ENCODE measurements at regions not wholly inside any gene's neighbourhood (a gene's known extent, or its start where the extent isn't known, plus 50 kb on each side); places are given as distances from the start of the nearest gene placed in this dataset.

DNA sequence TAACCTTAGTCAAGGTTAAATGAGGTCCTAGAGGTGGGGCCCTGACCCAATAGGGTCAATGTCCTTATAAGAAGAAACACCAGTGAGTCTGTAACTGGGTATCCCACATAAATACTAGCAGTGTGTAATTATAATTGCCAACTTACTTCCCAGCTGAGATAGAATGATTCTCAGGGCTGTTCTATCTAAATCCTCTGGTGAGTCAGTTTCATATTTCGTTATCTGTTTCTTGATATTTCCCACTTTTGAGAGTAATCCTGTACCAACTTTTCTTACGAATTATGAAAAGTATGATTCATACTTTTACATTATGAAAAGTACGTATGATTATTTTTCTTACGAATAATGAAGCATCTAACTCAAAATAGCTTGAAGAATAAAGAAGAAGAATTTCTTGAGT lies 546.8 kb upstream of the NETO1 start:
- H3K4me3 ChIP-seq (ENCODE audit: low read depth in 1 of 2, low read length in 2 of 2) = no peak overlapping the region
- H3K36me3 ChIP-seq (ENCODE audit: control insufficient read depth in 1 of 2, insufficient read depth in 2 of 2, low read length in 2 of 2) = no peaks in the 10 kb centered on the region
- no peak overlapping the region for H3K27ac ChIP-seq (ENCODE audit: low read length)
- H3K4me1 ChIP-seq (ENCODE audit: control insufficient read depth in 1 of 2, insufficient read depth in 2 of 2, low read length in 2 of 2) = no peaks in the 10 kb centered on the region
- no peaks in the 10 kb centered on the region for H3K27me3 ChIP-seq (ENCODE audit: low read depth, low read length)
- peaks cover 0 to 8% of the 10 kb centered on the region in 2 donors for H3K9me3 ChIP-seq (ENCODE audit: control insufficient read depth in 1 of 2, low read length in 2 of 2)

DNA sequence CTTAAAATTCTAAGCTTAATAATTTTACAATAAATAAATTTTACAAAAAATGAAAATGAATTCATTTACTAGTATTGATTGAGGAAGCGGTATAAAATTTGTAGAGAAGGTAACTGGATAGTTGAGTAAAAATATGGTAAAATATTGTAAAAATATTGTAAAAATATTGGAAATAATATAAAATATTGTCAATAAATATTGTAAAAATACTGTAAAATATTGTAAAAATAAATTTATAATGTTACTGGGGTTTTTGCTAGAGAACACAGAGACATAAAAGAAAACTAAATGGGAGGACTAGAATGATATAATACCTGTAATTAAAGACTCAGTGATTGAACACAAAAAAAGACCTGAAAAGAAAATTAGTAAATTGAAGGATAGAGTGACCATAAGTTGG lies 546.3 kb upstream of the NETO1 start:
- Histone ChIP-seq H3K36me3 (ENCODE audit: control insufficient read depth in 1 of 2, insufficient read depth in 2 of 2, low read length in 2 of 2) (no peaks in the 10 kb centered on the region), H3K4me1 (ENCODE audit: control insufficient read depth in 1 of 2, insufficient read depth in 2 of 2, low read length in 2 of 2) (no peaks in the 10 kb centered on the region), H3K27me3 (ENCODE audit: low read depth, low read length) (no peaks in the 10 kb centered on the region), H3K27ac (ENCODE audit: low read length) (no peak overlapping the region), H3K4me3 (ENCODE audit: low read depth in 1 of 2, low read length in 2 of 2) (no peak overlapping the region), H3K9me3 (ENCODE audit: control insufficient read depth in 1 of 2, low read length in 2 of 2) (peaks cover 0 to 8% of the 10 kb centered on the region in 2 donors)

DNA sequence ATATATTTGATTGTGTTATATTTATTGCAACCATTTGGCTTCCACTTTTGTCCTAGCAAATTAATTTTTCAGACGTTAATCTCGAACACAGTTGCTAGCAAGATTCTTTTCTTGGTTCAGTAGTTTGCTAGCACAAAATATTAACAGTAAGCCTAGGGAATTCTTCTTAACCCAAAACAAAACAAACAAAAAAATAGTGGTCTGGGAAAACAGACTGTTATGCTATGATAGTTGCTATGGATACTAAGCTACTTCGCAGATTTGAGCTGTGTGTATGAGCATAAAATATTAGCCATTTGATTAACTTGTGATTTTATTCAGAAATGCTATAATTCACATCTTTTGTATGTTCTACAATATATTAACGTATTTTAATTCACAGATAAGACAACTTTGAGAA lies 541.5 kb upstream of the NETO1 start:
- H3K4me3 ChIP-seq (ENCODE audit: low read depth in 1 of 2, low read length in 2 of 2) = no peak overlapping the region
- no peaks in the 10 kb centered on the region for H3K27me3 ChIP-seq (ENCODE audit: low read depth, low read length)
- H3K36me3 ChIP-seq (ENCODE audit: control insufficient read depth in 1 of 2, insufficient read depth in 2 of 2, low read length in 2 of 2) = no peaks in the 10 kb centered on the region
- no peaks in the 10 kb centered on the region for H3K4me1 ChIP-seq (ENCODE audit: control insufficient read depth in 1 of 2, insufficient read depth in 2 of 2, low read length in 2 of 2)
- no peak overlapping the region for H3K27ac ChIP-seq (ENCODE audit: low read length)
- H3K9me3 ChIP-seq (ENCODE audit: control insufficient read depth in 1 of 2, low read length in 2 of 2) = no peaks in the 10 kb centered on the region

GRCh38 chr18:73408469-73408868 lies 540.7 kb upstream of the NETO1 start:
- no peak overlapping the region for H3K4me3 ChIP-seq (ENCODE audit: low read depth in 1 of 2, low read length in 2 of 2)
- H3K9me3 ChIP-seq (ENCODE audit: control insufficient read depth in 1 of 2, low read length in 2 of 2) = no peaks in the 10 kb centered on the region
- no peaks in the 10 kb centered on the region for H3K36me3 ChIP-seq (ENCODE audit: control insufficient read depth in 1 of 2, insufficient read depth in 2 of 2, low read length in 2 of 2)
- no peak overlapping the region for H3K27ac ChIP-seq (ENCODE audit: low read length)
- H3K4me1 ChIP-seq (ENCODE audit: control insufficient read depth in 1 of 2, insufficient read depth in 2 of 2, low read length in 2 of 2) = no peaks in the 10 kb centered on the region
- no peaks in the 10 kb centered on the region for H3K27me3 ChIP-seq (ENCODE audit: low read depth, low read length)

DNA sequence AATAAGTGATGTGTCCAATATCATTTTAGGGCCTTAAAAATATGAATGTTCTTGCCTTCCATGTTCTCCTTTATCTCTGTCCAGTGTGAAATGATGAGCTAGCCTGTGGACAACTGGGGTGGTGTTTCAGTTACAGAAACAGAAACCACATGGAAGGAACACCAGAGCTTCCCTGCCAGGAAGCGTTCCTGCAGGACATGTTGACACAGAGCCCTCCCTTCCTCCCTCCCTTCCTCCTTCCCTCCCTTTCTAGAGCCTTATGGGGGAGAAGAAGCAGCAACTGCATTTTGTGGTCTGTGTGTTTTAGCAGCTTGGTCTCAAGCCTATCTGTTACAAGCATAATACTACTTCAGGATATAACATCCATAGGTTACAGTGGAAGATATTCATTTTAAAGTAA lies 539.7 kb upstream of the NETO1 start:
- H3K36me3 ChIP-seq (ENCODE audit: control insufficient read depth in 1 of 2, insufficient read depth in 2 of 2, low read length in 2 of 2) = no peaks in the 10 kb centered on the region
- H3K4me3 ChIP-seq (ENCODE audit: low read depth in 1 of 2, low read length in 2 of 2) = no peak overlapping the region
- H3K9me3 ChIP-seq (ENCODE audit: control insufficient read depth in 1 of 2, low read length in 2 of 2) = no peaks in the 10 kb centered on the region
- H3K4me1 ChIP-seq (ENCODE audit: control insufficient read depth in 1 of 2, insufficient read depth in 2 of 2, low read length in 2 of 2) = no peaks in the 10 kb centered on the region
- no peaks in the 10 kb centered on the region for H3K27me3 ChIP-seq (ENCODE audit: low read depth, low read length)
- H3K27ac ChIP-seq (ENCODE audit: low read length) = no peak overlapping the region

DNA sequence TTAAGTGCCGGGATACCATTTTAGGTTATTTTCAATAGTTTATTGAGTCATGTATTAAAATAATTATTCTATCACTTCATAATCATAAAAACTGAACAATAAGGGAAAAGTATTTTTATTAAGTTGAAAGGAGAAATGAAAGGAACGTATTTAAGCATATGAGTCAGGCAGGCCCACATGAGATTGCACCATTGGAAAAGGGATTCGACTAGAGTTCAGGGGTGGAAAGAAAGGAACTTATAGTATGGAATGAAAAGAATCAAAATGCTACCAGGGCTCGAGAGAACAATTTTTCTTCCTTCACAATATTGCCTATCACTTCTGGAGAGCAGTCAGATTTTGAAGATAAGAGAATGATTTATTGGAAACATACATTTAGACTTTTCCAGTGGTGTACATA lies 516.5 kb upstream of the NETO1 start:
- H3K27ac ChIP-seq (ENCODE audit: low read length) = no peak overlapping the region
- H3K4me1 ChIP-seq (ENCODE audit: control insufficient read depth in 1 of 2, insufficient read depth in 2 of 2, low read length in 2 of 2) = no peaks in the 10 kb centered on the region
- no peak overlapping the region for H3K4me3 ChIP-seq (ENCODE audit: low read depth in 1 of 2, low read length in 2 of 2)
- no peaks in the 10 kb centered on the region for H3K36me3 ChIP-seq (ENCODE audit: control insufficient read depth in 1 of 2, insufficient read depth in 2 of 2, low read length in 2 of 2)
- H3K27me3 ChIP-seq (ENCODE audit: low read depth, low read length) = no peaks in the 10 kb centered on the region
- peaks cover 0 to 6% of the 10 kb centered on the region in 2 donors for H3K9me3 ChIP-seq (ENCODE audit: control insufficient read depth in 1 of 2, low read length in 2 of 2)

- Histone ChIP-seq H3K4me1 (ENCODE audit: control insufficient read depth in 1 of 2, insufficient read depth in 2 of 2, low read length in 2 of 2) (no peaks in the 10 kb centered on the region), H3K27ac (ENCODE audit: low read length) (no peak overlapping the region), H3K36me3 (ENCODE audit: control insufficient read depth in 1 of 2, insufficient read depth in 2 of 2, low read length in 2 of 2) (no peaks in the 10 kb centered on the region), H3K4me3 (ENCODE audit: low read depth in 1 of 2, low read length in 2 of 2) (no peak overlapping the region), H3K27me3 (ENCODE audit: low read depth, low read length) (no peaks in the 10 kb centered on the region), H3K9me3 (ENCODE audit: control insufficient read depth in 1 of 2, low read length in 2 of 2) (no peaks in the 10 kb centered on the region)
These were observed 513.9 kb upstream of the NETO1 start for GRCh38 chr18:73381699-73382036.

GRCh38 chr18:73381016-73381698 lies 513.4 kb upstream of the NETO1 start:
- Histone ChIP-seq H3K4me1 (ENCODE audit: control insufficient read depth in 1 of 2, insufficient read depth in 2 of 2, low read length in 2 of 2) (no peaks in the 10 kb centered on the region), H3K36me3 (ENCODE audit: control insufficient read depth in 1 of 2, insufficient read depth in 2 of 2, low read length in 2 of 2) (no peaks in the 10 kb centered on the region), H3K4me3 (ENCODE audit: low read depth in 1 of 2, low read length in 2 of 2) (no peak overlapping the region), H3K9me3 (ENCODE audit: control insufficient read depth in 1 of 2, low read length in 2 of 2) (no peaks in the 10 kb centered on the region), H3K27ac (ENCODE audit: low read length) (no peak overlapping the region), H3K27me3 (ENCODE audit: low read depth, low read length) (no peaks in the 10 kb centered on the region)

- H3K36me3 ChIP-seq (ENCODE audit: control insufficient read depth in 1 of 2, insufficient read depth in 2 of 2, low read length in 2 of 2) = no peaks in the 10 kb centered on the region
- no peaks in the 10 kb centered on the region for H3K27me3 ChIP-seq (ENCODE audit: low read depth, low read length)
- H3K4me1 ChIP-seq (ENCODE audit: control insufficient read depth in 1 of 2, insufficient read depth in 2 of 2, low read length in 2 of 2) = no peaks in the 10 kb centered on the region
- H3K27ac ChIP-seq (ENCODE audit: low read length) = no peak overlapping the region
- H3K9me3 ChIP-seq (ENCODE audit: control insufficient read depth in 1 of 2, low read length in 2 of 2) = no peaks in the 10 kb centered on the region
- no peak overlapping the region for H3K4me3 ChIP-seq (ENCODE audit: low read depth in 1 of 2, low read length in 2 of 2)
These were observed 498.9 kb upstream of the NETO1 start for GRCh38 chr18:73366713-73367112.

DNA sequence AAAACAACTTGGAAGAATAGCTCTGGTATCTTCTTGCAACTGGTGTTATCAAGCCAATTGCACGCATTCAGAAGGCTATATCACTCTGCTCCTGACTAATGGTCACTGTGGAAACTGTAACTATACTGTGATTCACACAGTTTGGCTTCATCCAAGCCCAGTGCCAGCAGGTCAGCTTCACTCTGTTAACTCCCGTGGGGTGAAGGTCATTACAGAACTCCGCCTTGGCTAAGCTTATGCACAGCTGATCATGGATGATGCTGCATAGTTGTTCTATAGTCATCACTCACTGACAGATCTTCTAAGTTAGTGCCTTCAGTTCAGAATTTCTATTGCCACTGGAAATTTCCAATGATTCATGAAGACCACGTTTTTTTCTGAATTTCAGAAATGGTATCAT lies 497.2 kb upstream of the NETO1 start:
- Histone ChIP-seq H3K27me3 (ENCODE audit: low read depth, low read length) (no peaks in the 10 kb centered on the region), H3K4me1 (ENCODE audit: control insufficient read depth in 1 of 2, insufficient read depth in 2 of 2, low read length in 2 of 2) (no peaks in the 10 kb centered on the region), H3K9me3 (ENCODE audit: control insufficient read depth in 1 of 2, low read length in 2 of 2) (no peaks in the 10 kb centered on the region), H3K4me3 (ENCODE audit: low read depth in 1 of 2, low read length in 2 of 2) (no peak overlapping the region), H3K36me3 (ENCODE audit: control insufficient read depth in 1 of 2, insufficient read depth in 2 of 2, low read length in 2 of 2) (no peaks in the 10 kb centered on the region), H3K27ac (ENCODE audit: low read length) (no peak overlapping the region)

GRCh38 chr18:73355121-73355520 lies 487.3 kb upstream of the NETO1 start:
- Histone ChIP-seq H3K4me1 (ENCODE audit: control insufficient read depth in 1 of 2, insufficient read depth in 2 of 2, low read length in 2 of 2) (no peaks in the 10 kb centered on the region), H3K27ac (ENCODE audit: low read length) (no peak overlapping the region)

DNA sequence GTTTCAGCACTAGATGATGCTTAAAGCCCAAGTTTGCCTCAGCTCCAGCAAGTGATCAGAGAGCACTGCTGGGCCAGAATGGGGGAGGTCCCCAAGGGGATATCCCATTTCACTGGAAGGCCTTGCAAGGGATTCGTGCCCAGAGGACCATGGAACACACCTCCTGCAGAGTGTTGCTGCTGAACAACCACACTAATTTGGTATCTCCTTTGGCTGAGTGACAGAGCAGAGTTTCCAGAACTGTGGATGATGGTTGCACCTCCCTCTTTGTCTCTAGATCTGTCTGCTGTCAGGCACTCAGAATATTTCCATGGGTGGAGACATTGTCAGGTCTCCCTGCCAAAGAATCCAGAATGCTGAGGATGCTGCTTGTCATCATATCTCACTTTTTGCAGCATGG lies 484.8 kb upstream of the NETO1 start:
- no peaks in the 10 kb centered on the region for H3K27me3 ChIP-seq (ENCODE audit: low read depth, low read length)
- H3K27ac ChIP-seq (ENCODE audit: low read length) = no peak overlapping the region
- no peaks in the 10 kb centered on the region for H3K4me1 ChIP-seq (ENCODE audit: control insufficient read depth in 1 of 2, insufficient read depth in 2 of 2, low read length in 2 of 2)
- H3K9me3 ChIP-seq (ENCODE audit: control insufficient read depth in 1 of 2, low read length in 2 of 2) = no peaks in the 10 kb centered on the region
- no peaks in the 10 kb centered on the region for H3K36me3 ChIP-seq (ENCODE audit: control insufficient read depth in 1 of 2, insufficient read depth in 2 of 2, low read length in 2 of 2)
- no peak overlapping the region for H3K4me3 ChIP-seq (ENCODE audit: low read depth in 1 of 2, low read length in 2 of 2)

More at GRCh38 chr18:73355121-73355520, 487.3 kb upstream of the NETO1 start:
- H3K36me3 ChIP-seq (ENCODE audit: control insufficient read depth in 1 of 2, insufficient read depth in 2 of 2, low read length in 2 of 2) = no peaks in the 10 kb centered on the region
- no peaks in the 10 kb centered on the region for H3K27me3 ChIP-seq (ENCODE audit: low read depth, low read length)
- H3K9me3 ChIP-seq (ENCODE audit: control insufficient read depth in 1 of 2, low read length in 2 of 2) = no peaks in the 10 kb centered on the region
- no peak overlapping the region for H3K4me3 ChIP-seq (ENCODE audit: low read depth in 1 of 2, low read length in 2 of 2)
